ENCODE measurements at regions not wholly inside any gene's neighbourhood (a gene's known extent, or its start where the extent isn't known, plus 50 kb on each side); places are given as distances from the start of the nearest gene placed in this dataset.

DNA sequence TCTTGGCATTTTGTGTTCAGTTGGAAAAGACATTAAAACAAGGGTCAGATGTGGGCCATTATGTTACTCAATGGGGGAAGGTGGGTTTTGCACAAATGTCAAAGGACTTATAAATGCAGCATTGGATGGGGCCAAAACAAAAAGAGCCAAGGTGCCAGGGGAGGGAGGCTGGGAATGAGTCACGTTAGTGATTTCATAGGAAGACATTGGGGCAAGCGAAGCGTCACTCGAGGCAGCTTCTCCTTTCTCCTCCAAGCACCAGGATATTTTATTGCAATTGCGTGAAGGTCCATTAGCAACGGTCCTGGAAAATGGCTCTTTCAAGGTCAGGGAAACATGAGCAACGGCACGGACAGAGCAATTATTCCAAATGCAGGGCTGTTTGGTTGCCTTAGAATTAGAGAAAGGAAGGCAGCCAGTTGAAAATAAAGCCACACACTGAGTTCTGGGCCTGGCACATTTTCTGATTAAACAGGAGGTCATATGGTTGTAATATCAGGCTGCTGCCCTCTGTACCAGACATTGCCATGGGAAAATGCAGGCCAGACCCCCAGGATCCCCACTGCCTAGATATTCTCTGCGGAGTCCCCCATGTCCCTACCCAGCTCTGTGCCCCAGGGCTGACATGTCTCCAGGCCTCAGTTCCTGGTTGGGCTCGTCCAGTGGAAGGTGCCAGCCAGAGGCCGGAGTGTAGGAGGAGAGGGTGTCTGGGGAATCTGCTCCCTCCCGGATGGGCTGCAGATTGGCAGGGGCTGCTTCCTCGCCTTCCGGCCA, 63.3 kb upstream of the NANOS1 start:
- 82 to 83% methylated on average over 14 of the region's 14 CpGs for WGBS, 2 donors
- intact Hi-C loops (cut with DNase I): no loop called here
- TF ChIP-seq POLR2A (IDR thresholded peaks at IDR 0.05) (no peak), POLR2AphosphoS5 (IDR thresholded peaks at IDR 0.05) (no peak), EP300 (IDR thresholded peaks at IDR 0.05) (no peak), CTCF (IDR thresholded peaks at IDR 0.05) (no peak)
- no peaks in the 10 kb centered on the region for H3K27me3 ChIP-seq
- no peaks in the 10 kb centered on the region for H3K9me3 ChIP-seq
- no peak overlapping the region for H3K4me3 ChIP-seq
- DNase-seq: no peak
- no peak overlapping the region for H3K27ac ChIP-seq
- H3K4me1 ChIP-seq: peaks cover 0 to 6% (median 0%) of the 10 kb centered on the region in 4 donors
- H3K36me3 ChIP-seq: no peaks in the 10 kb centered on the region

DNA sequence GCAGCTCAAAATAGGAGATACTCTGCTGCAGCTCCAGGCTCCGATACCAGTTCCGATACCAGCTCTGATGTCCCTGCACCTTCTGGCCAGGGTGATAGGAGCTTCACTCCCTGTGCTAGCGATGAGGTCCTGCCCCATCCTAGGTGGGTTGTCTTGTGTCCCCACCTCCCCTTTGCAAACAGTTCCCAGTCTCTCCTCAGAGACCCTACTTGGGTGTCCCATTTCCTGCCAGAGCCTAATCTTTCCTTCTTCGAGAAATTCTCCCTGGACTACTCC, 62.7 kb upstream of the NANOS1 start:
- peaks cover 0 to 6% (median 0%) of the 10 kb centered on the region in 4 donors for H3K4me1 ChIP-seq
- WGBS, 2 donors: 88 to 95% methylated on average over 4 of the region's 4 CpGs
- no peak for TF ChIP-seq POLR2AphosphoS5 (IDR thresholded peaks at IDR 0.05)
- TF ChIP-seq POLR2A (IDR thresholded peaks at IDR 0.05): no peak
- TF ChIP-seq CTCF (IDR thresholded peaks at IDR 0.05): no peak
- no peak for TF ChIP-seq EP300 (IDR thresholded peaks at IDR 0.05)
- intact Hi-C loops (cut with DNase I): no loop called here
- H3K4me3 ChIP-seq: no peak overlapping the region
- DNase-seq: no peak
- no peak overlapping the region for H3K27ac ChIP-seq
- H3K36me3 ChIP-seq: no peaks in the 10 kb centered on the region
- H3K9me3 ChIP-seq: no peaks in the 10 kb centered on the region
- no peaks in the 10 kb centered on the region for H3K27me3 ChIP-seq

- 80 to 82% methylated on average over 7 of the region's 7 CpGs for WGBS, 2 donors
- intact Hi-C loops (cut with DNase I): no loop called here
- Histone ChIP-seq H3K36me3 (no peaks in the 10 kb centered on the region), H3K4me1 (peaks cover 0 to 6% (median 0%) of the 10 kb centered on the region in 4 donors), H3K9me3 (no peaks in the 10 kb centered on the region), H3K4me3 (no peak overlapping the region), H3K27me3 (no peaks in the 10 kb centered on the region), H3K27ac (no peak overlapping the region)
- no peak for DNase-seq
- TF ChIP-seq POLR2AphosphoS5 (IDR thresholded peaks at IDR 0.05): no peak
- no peak for TF ChIP-seq CTCF (IDR thresholded peaks at IDR 0.05)
- no peak for TF ChIP-seq POLR2A (IDR thresholded peaks at IDR 0.05)
- no peak for TF ChIP-seq EP300 (IDR thresholded peaks at IDR 0.05)
Observed at GRCh38 chr10:118967160-118967559, 62.4 kb upstream of the NANOS1 start.

- intact Hi-C loops (cut with DNase I): no loop called here
- Histone ChIP-seq H3K9me3 (no peaks in the 10 kb centered on the region), H3K4me1 (peaks cover 0 to 6% (median 0%) of the 10 kb centered on the region in 4 donors), H3K36me3 (no peaks in the 10 kb centered on the region), H3K27me3 (no peaks in the 10 kb centered on the region), H3K27ac (no peak overlapping the region), H3K4me3 (no peak overlapping the region)
- no peak for DNase-seq
- TF ChIP-seq POLR2AphosphoS5 (IDR thresholded peaks at IDR 0.05) (no peak), EP300 (IDR thresholded peaks at IDR 0.05) (no peak), CTCF (IDR thresholded peaks at IDR 0.05) (no peak), POLR2A (IDR thresholded peaks at IDR 0.05) (no peak)
- 79% methylated on average over 8 of the region's 8 CpGs for WGBS, 2 donors
Observed at GRCh38 chr10:118968060-118968459, 61.5 kb upstream of the NANOS1 start.

DNA sequence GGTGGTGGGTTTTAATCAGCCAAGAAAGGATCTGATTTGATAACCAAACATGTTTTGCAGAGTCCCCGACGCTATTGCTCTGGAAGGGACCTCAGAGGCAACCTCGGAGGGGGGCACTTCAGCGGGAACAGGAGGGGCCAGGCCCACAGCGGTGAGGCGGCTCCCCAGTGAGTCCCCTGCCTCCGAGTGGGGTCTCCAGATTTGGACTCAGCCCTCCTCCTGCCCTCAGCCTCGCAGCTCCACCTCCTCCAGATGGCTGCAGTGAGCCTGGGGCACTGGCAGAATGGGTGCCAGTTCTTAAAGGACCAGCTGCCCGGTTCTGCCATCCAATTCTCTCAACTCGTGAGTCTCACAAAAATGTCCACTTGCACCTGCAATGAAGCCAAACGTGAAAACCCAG, 61.0 kb upstream of the NANOS1 start:
- WGBS, 2 donors: 78 to 87% methylated on average over 11 of the region's 11 CpGs
- TF ChIP-seq POLR2A (IDR thresholded peaks at IDR 0.05) (no peak), POLR2AphosphoS5 (IDR thresholded peaks at IDR 0.05) (no peak), EP300 (IDR thresholded peaks at IDR 0.05) (no peak), CTCF (IDR thresholded peaks at IDR 0.05) (no peak)
- Histone ChIP-seq H3K9me3 (no peaks in the 10 kb centered on the region), H3K4me1 (peaks cover 0 to 6% (median 0%) of the 10 kb centered on the region in 4 donors), H3K4me3 (no peak overlapping the region), H3K27me3 (no peaks in the 10 kb centered on the region), H3K36me3 (no peaks in the 10 kb centered on the region), H3K27ac (no peak overlapping the region)
- no peak for DNase-seq
- intact Hi-C loops (cut with DNase I): no loop called here
